Calu3 (cell line): ENCODE measurements at regions not wholly inside any gene's neighbourhood (a gene's known extent, or its start where the extent isn't known, plus 50 kb on each side); places are given as distances from the start of the nearest gene placed in this dataset.

ENCODE experiments used
- BruUV-seq: library from RNA; stranded (reverse); fragments of 400-500 nt; replicated peaks from 2 replicates; lab custom pipeline; 2021; lab: Mats Ljungman, UMichigan
- CTCF ChIA-PET: fragments of 300-600 bp; sonication (Branson Sonifier 250); formaldehyde crosslinking; loops from one replicate; lab custom pipeline; 2022; ENCODE audit warnings: antibody characterized with exemption; lab: Charles Lee
- DNase-seq: peaks from one replicate; pipeline ENCODE4 v3.0.0; 2022
- H3K27ac Mint-ChIP-seq: one replicate; pipeline ENCODE4 v1.8.0; 2022; ENCODE audit warnings: mixed read lengths; ENCODE audit not compliant: unreplicated experiment
- H3K27me3 Mint-ChIP-seq: one replicate; pipeline ENCODE4 v1.8.0; 2022; ENCODE audit warnings: mixed read lengths; ENCODE audit not compliant: unreplicated experiment
- H3K36me3 Mint-ChIP-seq: one replicate; pipeline ENCODE4 v1.8.0; 2022; ENCODE audit warnings: mild to moderate bottlenecking, moderate library complexity, mixed read lengths; ENCODE audit not compliant: insufficient read depth, unreplicated experiment
- H3K4me1 Mint-ChIP-seq: one replicate; pipeline ENCODE4 v1.8.0; 2022; ENCODE audit warnings: mild to moderate bottlenecking, low read depth, mixed read lengths; ENCODE audit not compliant: unreplicated experiment
- H3K4me3 Mint-ChIP-seq: one replicate; pipeline ENCODE4 v1.8.0; 2022; ENCODE audit warnings: mild to moderate bottlenecking, low read depth, moderate library complexity, mixed read lengths; ENCODE audit not compliant: unreplicated experiment
- H3K9me3 Mint-ChIP-seq: one replicate; pipeline ENCODE4 v1.8.0; 2022; ENCODE audit warnings: low read depth, mixed read lengths; ENCODE audit not compliant: unreplicated experiment
- CTCF ChIP-seq: fragments of 200-600 bp; IDR thresholded peaks from one replicate; pipeline ENCODE4 v1.8.0; 2022; ENCODE audit warnings: antibody characterized with exemption; ENCODE audit not compliant: unreplicated experiment
- intact Hi-C: fragments of 100-400 bp; cut with micrococcal nuclease; formaldehyde crosslinking; loops from one replicate; pipeline ENCODE4 v1.10.0; 2022; ENCODE audit not compliant: unreplicated experiment

GRCh38 chr13:60332682-60333081, 64.3 kb upstream of the TDRD3 start:
- intact Hi-C loops = loop anchor here (10.0 kb wide), 1 partner anchor 938 kb away; no protein-coding TSS in a partner anchor
- peaks cover under 1% of the 10 kb centered on the region for H3K4me1 Mint-ChIP-seq
- no peaks in the 10 kb centered on the region for H3K27me3 Mint-ChIP-seq
- no TSS peak for BruUV-seq
- H3K4me3 Mint-ChIP-seq = no peak overlapping the region
- H3K9me3 Mint-ChIP-seq = no peaks in the 10 kb centered on the region
- TF ChIP-seq CTCF = no peak
- no peak for DNase-seq
- H3K27ac Mint-ChIP-seq = no peak overlapping the region
- CTCF ChIA-PET = no interaction called here
- no peaks in the 10 kb centered on the region for H3K36me3 Mint-ChIP-seq

DNA sequence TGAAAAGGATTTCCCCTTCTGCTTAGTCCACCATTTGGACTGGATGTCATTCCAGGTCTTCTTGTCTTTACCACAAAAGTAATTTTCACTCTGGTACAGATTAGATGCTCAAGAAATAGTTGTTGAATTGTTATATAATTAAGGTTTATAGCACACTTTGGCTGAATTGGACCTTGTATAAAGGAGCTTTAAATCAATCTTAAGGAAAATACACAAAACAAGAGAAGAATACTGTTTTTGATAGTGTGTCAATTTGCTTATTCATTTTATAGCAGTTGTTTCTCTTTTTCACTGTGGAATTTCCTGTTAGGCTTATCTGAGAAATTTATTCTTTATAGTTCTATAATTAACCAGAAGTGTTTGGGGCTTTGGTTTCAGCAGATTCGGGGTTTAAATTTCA, 62.7 kb upstream of the TDRD3 start:
- Mint-ChIP-seq H3K36me3 (no peaks in the 10 kb centered on the region), H3K27ac (no peak overlapping the region), H3K4me3 (no peak overlapping the region), H3K9me3 (no peaks in the 10 kb centered on the region), H3K4me1 (no peaks in the 10 kb centered on the region), H3K27me3 (peaks cover 7% of the 10 kb centered on the region)
- TF ChIP-seq CTCF = no peak
- DNase-seq = no peak
- CTCF ChIA-PET = no interaction called here
- BruUV-seq = no TSS peak
- intact Hi-C loops = loop anchor here (10.0 kb wide), 1 partner anchor 940 kb away; no protein-coding TSS in a partner anchor

GRCh38 chr13:60335531-60335930, 61.5 kb upstream of the TDRD3 start:
- no TSS peak for BruUV-seq
- peaks cover 13% of the 10 kb centered on the region for H3K27me3 Mint-ChIP-seq
- H3K9me3 Mint-ChIP-seq = no peaks in the 10 kb centered on the region
- H3K36me3 Mint-ChIP-seq = no peaks in the 10 kb centered on the region
- no peak for DNase-seq
- intact Hi-C loops = loop anchor here (5.0 to 10.0 kb wide), 2 partner anchors 653 to 941 kb away; no protein-coding TSS in a partner anchor
- CTCF ChIA-PET = no interaction called here
- no peaks in the 10 kb centered on the region for H3K4me1 Mint-ChIP-seq
- no peak overlapping the region for H3K4me3 Mint-ChIP-seq
- no peak overlapping the region for H3K27ac Mint-ChIP-seq
- no peak for TF ChIP-seq CTCF

- no TSS peak for BruUV-seq
- H3K4me3 Mint-ChIP-seq = no peak overlapping the region
- H3K27me3 Mint-ChIP-seq = peaks cover 13% of the 10 kb centered on the region
- no peak overlapping the region for H3K27ac Mint-ChIP-seq
- TF ChIP-seq CTCF = no peak
- DNase-seq = no peak
- intact Hi-C loops = loop anchor here (5.0 to 10.0 kb wide), 2 partner anchors 656 to 944 kb away; no protein-coding TSS in a partner anchor
- no peaks in the 10 kb centered on the region for H3K9me3 Mint-ChIP-seq
- H3K4me1 Mint-ChIP-seq = no peaks in the 10 kb centered on the region
- H3K36me3 Mint-ChIP-seq = no peaks in the 10 kb centered on the region
- CTCF ChIA-PET = no interaction called here
These were observed 58.3 kb upstream of the TDRD3 start for GRCh38 chr13:60338754-60339153.
